Gastrocnemius medialis (tissue), 4 donors: ENCODE measurements at regions not wholly inside any gene's neighbourhood (a gene's known extent, or its start where the extent isn't known, plus 50 kb on each side); places are given as distances from the start of the nearest gene placed in this dataset.

Experiments
- POLR2A ChIP-seq, 2 donors: fragments of 450-650 bp; IDR thresholded peaks; one replicate each; pipeline ENCODE4 v1.6.1; 2017; ENCODE audit warnings: antibody characterized with exemption in 2 of 2, mild to moderate bottlenecking in 2 of 2, moderate library complexity in 2 of 2
- TF ChIP-seq, protein P1 (sequence below), 5 experiments: fragments of 450-650 bp in 3 of 5; fragments of 200-600 bp in 2 of 5; sonication (generic) in 2 of 5; IDR thresholded peaks in 4 of 5; conservative IDR thresholded peaks in 1 of 5; 1 replicate in 4 of 5; 2 replicates in 1 of 5; pipeline ENCODE4 v1.5.1; 2016 to 2019; ENCODE audit warnings: antibody characterized with exemption in 5 of 5, mild to moderate bottlenecking in 3 of 5, moderate library complexity in 3 of 5

DNA sequence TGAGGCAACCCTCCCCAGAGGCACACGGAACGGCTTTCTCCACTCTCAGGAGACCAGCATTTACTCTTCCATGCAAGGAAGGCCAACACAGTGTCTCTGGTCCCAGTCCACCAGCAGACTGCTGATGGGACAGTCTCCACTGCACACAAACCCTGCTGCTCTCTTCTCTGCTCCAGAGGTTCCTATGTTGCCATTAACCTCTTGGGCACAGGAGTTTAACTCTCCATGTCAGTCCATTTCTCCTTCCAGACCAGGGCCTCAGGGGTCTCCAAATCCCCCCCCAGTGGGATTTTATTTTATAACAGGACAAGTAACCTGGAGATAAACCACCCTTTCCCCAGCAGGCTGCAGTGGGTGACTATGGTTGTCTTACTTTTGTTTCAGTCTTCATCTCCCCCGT lies 452.5 kb downstream of the GADD45G start:
- TF ChIP-seq POLR2A (IDR thresholded peaks at IDR 0.05), result no peak
- TF ChIP-seq, protein P1, sequence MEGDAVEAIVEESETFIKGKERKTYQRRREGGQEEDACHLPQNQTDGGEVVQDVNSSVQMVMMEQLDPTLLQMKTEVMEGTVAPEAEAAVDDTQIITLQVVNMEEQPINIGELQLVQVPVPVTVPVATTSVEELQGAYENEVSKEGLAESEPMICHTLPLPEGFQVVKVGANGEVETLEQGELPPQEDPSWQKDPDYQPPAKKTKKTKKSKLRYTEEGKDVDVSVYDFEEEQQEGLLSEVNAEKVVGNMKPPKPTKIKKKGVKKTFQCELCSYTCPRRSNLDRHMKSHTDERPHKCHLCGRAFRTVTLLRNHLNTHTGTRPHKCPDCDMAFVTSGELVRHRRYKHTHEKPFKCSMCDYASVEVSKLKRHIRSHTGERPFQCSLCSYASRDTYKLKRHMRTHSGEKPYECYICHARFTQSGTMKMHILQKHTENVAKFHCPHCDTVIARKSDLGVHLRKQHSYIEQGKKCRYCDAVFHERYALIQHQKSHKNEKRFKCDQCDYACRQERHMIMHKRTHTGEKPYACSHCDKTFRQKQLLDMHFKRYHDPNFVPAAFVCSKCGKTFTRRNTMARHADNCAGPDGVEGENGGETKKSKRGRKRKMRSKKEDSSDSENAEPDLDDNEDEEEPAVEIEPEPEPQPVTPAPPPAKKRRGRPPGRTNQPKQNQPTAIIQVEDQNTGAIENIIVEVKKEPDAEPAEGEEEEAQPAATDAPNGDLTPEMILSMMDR (IDR thresholded peaks at IDR 0.05 in 4 of 5, conservative IDR thresholded peaks at IDR 0.05 in 1 of 5), result no peak
